IMR-90 (cell line): ENCODE measurements at regions not wholly inside any gene's neighbourhood (a gene's known extent, or its start where the extent isn't known, plus 50 kb on each side); places are given as distances from the start of the nearest gene placed in this dataset.
A peak's percentile ranks its signal among the peaks of the same experiment; 100 is the strongest.

ENCODE experiments used
- ATAC-seq: fragments of 200-7000 bp; cut with Tn5 transposase; 2 replicates; pipeline ENCODE4 v1.9.1; 2020; ENCODE audit warnings: low read depth, mild to moderate bottlenecking, moderate library complexity
- BruUV-seq: library from RNA; stranded (reverse); fragments of 400-500 nt; replicated peaks from 2 replicates; lab custom pipeline; 2021; lab: Mats Ljungman, UMichigan
- CTCF ChIA-PET: fragments of 300-600 bp; formaldehyde crosslinking; extraction: SDS; loops from one replicate; lab custom pipeline; 2021; ENCODE audit warnings: antibody characterized with exemption; lab: Yijun Ruan, JAX
- POLR2A ChIA-PET: fragments of 300-600 bp; sonication (Branson Sonifier 250); formaldehyde crosslinking; loops from one replicate; lab custom pipeline; 2022; ENCODE audit warnings: antibody characterized with exemption; ENCODE audit not compliant: unreplicated experiment; lab: Charles Lee
- DNase-seq: peaks from one replicate; pipeline ENCODE4 v3.0.0; 2013
- H2AFZ ChIP-seq: replicated peaks from 2 replicates; pipeline ENCODE3; 2013; ENCODE audit warnings: low read length, mild to moderate bottlenecking; ENCODE audit not compliant: poor library complexity
- H2AK5ac ChIP-seq: 2 replicates; pipeline ENCODE4 v1.6.1; 2013; ENCODE audit warnings: low read depth, low read length, inconsistent platforms
- H2AK9ac ChIP-seq: replicated peaks from 2 replicates; pipeline ENCODE3; 2013; ENCODE audit warnings: mild to moderate bottlenecking, low read depth, low read length, moderate library complexity; ENCODE audit not compliant: poor library complexity
- H2BK120ac ChIP-seq: 2 replicates; pipeline ENCODE4 v1.6.1; 2013; ENCODE audit warnings: low read depth, low read length, inconsistent platforms
- H2BK15ac ChIP-seq: 3 replicates; pipeline ENCODE4 v1.6.1; 2013; ENCODE audit warnings: low read depth, low read length, inconsistent platforms
- H2BK20ac ChIP-seq: 2 replicates; pipeline ENCODE4 v1.6.1; 2013; ENCODE audit warnings: low read depth, mild to moderate bottlenecking, inconsistent platforms, low read length, moderate library complexity
- H2BK5ac ChIP-seq: 2 replicates; pipeline ENCODE4 v1.6.1; 2013; ENCODE audit warnings: mild to moderate bottlenecking, low read depth, low read length, inconsistent platforms; ENCODE audit not compliant: poor library complexity, severe bottlenecking
- H3K14ac ChIP-seq: replicated peaks from 2 replicates; pipeline ENCODE4 v1.6.1; 2013; ENCODE audit warnings: low read depth, low read length, inconsistent platforms
- H3K18ac ChIP-seq: 2 replicates; pipeline ENCODE4 v1.6.1; 2013; ENCODE audit warnings: low read depth, low read length, control low read depth
- H3K23ac ChIP-seq: 2 replicates; pipeline ENCODE4 v1.6.1; 2013; ENCODE audit warnings: low read depth, low read length, inconsistent platforms
- H3K27ac ChIP-seq: 2 replicates; pipeline ENCODE4 v1.5.1; 2013; ENCODE audit warnings: mild to moderate bottlenecking, control low read depth, low read length; ENCODE audit not compliant: insufficient read depth
- H3K27me3 ChIP-seq: 2 replicates; pipeline ENCODE4 v1.6.1; 2013; ENCODE audit warnings: low read length; ENCODE audit not compliant: control insufficient read depth, insufficient read depth
- H3K36me3 ChIP-seq: 2 replicates; pipeline ENCODE4 v1.6.1; 2013; ENCODE audit warnings: low read length, mixed read lengths; ENCODE audit not compliant: control insufficient read depth, insufficient read depth
- H3K4ac ChIP-seq: 2 replicates; pipeline ENCODE4 v1.6.1; 2013; ENCODE audit warnings: low read depth, low read length, inconsistent platforms
- H3K4me1 ChIP-seq: 2 replicates; pipeline ENCODE4 v1.6.1; 2013; ENCODE audit warnings: low read length, mixed read lengths; ENCODE audit not compliant: control insufficient read depth, insufficient read depth
- H3K4me2 ChIP-seq: 2 replicates; pipeline ENCODE4 v1.6.1; 2013; ENCODE audit warnings: low read depth, mild to moderate bottlenecking, control low read depth, low read length, moderate library complexity
- H3K4me3 ChIP-seq: 2 replicates; pipeline ENCODE4 v1.5.1; 2013; ENCODE audit warnings: low read depth, mild to moderate bottlenecking, control low read depth, low read length, moderate library complexity; ENCODE audit not compliant: insufficient read depth
- H3K56ac ChIP-seq: 2 replicates; pipeline ENCODE4 v1.6.1; 2013; ENCODE audit warnings: low read length, inconsistent platforms; ENCODE audit not compliant: insufficient read depth; ENCODE audit errors: extremely low read depth
- H3K79me1 ChIP-seq, 2 experiments: 2 replicates each; pipeline ENCODE4 v1.6.1; 2013; ENCODE audit warnings: low read length in 2 of 2, inconsistent platforms in 1 of 2, low read depth in 1 of 2
- H3K9ac ChIP-seq: 2 replicates; pipeline ENCODE4 v1.6.1; 2013; ENCODE audit warnings: low read depth, low read length, control low read depth
- H3K9me1 ChIP-seq: 2 replicates; pipeline ENCODE4 v1.6.1; 2013; ENCODE audit warnings: low read length, inconsistent platforms; ENCODE audit not compliant: insufficient read depth
- H3K9me3 ChIP-seq: 2 replicates; pipeline ENCODE4 v1.6.1; 2013; ENCODE audit warnings: low read length; ENCODE audit not compliant: control insufficient read depth, insufficient read depth
- H4K20me1 ChIP-seq: 2 replicates; pipeline ENCODE4 v1.6.1; 2013; ENCODE audit warnings: low read length, inconsistent platforms; ENCODE audit not compliant: insufficient read depth
- H4K5ac ChIP-seq: 2 replicates; pipeline ENCODE4 v1.6.1; 2013; ENCODE audit warnings: mild to moderate bottlenecking, low read depth, low read length, control low read depth
- H4K8ac ChIP-seq, 2 experiments: 2 replicates each; pipeline ENCODE4 v1.6.1; 2013; ENCODE audit warnings: low read depth in 2 of 2, low read length in 2 of 2, control low read depth in 1 of 2, inconsistent platforms in 1 of 2
- H4K91ac ChIP-seq: 2 replicates; pipeline ENCODE4 v1.6.1; 2013; ENCODE audit warnings: low read depth, low read length, inconsistent platforms; ENCODE audit not compliant: insufficient read depth
- CEBPB ChIP-seq: IDR thresholded peaks from 2 replicates; pipeline ENCODE4 v1.6.1; 2012; ENCODE audit warnings: low read depth, low read length, improper control_type of control experiment
- WGBS, 2 experiments: methylation state at CpG; one replicate each; pipeline versions ENCODE4 v1.1.5 to v1.1.7; 2013; ENCODE audit warnings: missing lambda C conversion rate in 2 of 2; ENCODE audit not compliant: insufficient read length in 1 of 2; ENCODE audit errors: extremely low coverage in 2 of 2; 5-methylcytosine and 5-hydroxymethylcytosine counted together
- dilution Hi-C: fragments of 300-500 bp; cut with HindIII; formaldehyde crosslinking; loops from one replicate; pipeline ENCODE4 v1.14.3; 2018; ENCODE audit warnings: low sequenced_read_pairs; ENCODE audit not compliant: unreplicated experiment
- in situ Hi-C: fragments of 300-500 bp; cut with MboI; formaldehyde crosslinking; loops from 3 replicates; pipeline ENCODE4 v1.14.3; 2019; ENCODE audit warnings: low sequenced_read_pairs, inconsistent platforms, mixed read lengths
- intact Hi-C: fragments of 100-400 bp; cut with micrococcal nuclease; formaldehyde crosslinking; loops from 2 replicates; pipeline ENCODE4 v1.10.0; 2022
- TF ChIP-seq, protein P1 (sequence below): fragments of 150-350 bp; IDR thresholded peaks from 2 replicates; pipeline ENCODE4 v1.6.1; 2016; ENCODE audit warnings: low read depth, mild to moderate bottlenecking, low read length, moderate library complexity, borderline replicate concordance

DNA sequence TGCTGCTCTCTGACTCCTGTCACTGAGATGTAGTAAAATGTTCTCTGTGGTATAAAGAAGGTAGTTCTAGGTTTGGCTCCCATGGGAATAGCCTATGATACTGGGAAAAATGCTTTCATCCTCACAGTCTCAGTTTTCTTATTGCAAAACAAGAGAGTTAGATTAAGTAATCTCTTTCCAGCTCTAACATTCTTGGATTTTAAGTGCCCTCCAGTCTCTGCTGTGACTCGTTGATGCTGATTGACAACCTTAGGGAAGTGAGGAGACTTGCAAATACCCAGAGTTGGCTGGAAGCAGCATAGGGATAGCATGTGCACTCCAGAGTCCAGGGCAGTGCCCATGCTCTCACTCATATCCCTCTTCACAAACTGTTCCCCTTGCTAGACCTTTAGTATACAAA lies 534.9 kb downstream of the SLC4A3 start:
- no peak overlapping the region for H3K27ac ChIP-seq
- CTCF ChIA-PET = no interaction called here
- no peak overlapping the region for H3K14ac ChIP-seq
- in situ Hi-C loops = no loop called here
- intact Hi-C loops = no loop called here
- no peak overlapping the region for H3K56ac ChIP-seq
- no peaks in the 10 kb centered on the region for H3K4me1 ChIP-seq
- H3K9me1 ChIP-seq = no peaks in the 10 kb centered on the region; the same call in 1 of the 2 replicates
- H3K9ac ChIP-seq = no peak overlapping the region
- no peak overlapping the region for H2AFZ ChIP-seq
- POLR2A ChIA-PET = no interaction called here
- no CpG with 5 or more reads among the region's 1 CpG for WGBS, 2 experiments
- no peak overlapping the region for H3K4me3 ChIP-seq
- H2BK15ac ChIP-seq = no peak overlapping the region
- no peak overlapping the region for H3K18ac ChIP-seq
- H3K79me1 ChIP-seq = no peaks in the 10 kb centered on the region
- H4K20me1 ChIP-seq = no peaks in the 10 kb centered on the region
- no peak overlapping the region for H2BK20ac ChIP-seq
- no TSS peak for BruUV-seq
- no peak overlapping the region for H4K8ac ChIP-seq
- no peak overlapping the region for H2BK5ac ChIP-seq
- dilution Hi-C loops = no loop called here
- ATAC-seq (peak; percentile 66), DNase-seq (peak; percentile 45)
- H4K5ac ChIP-seq = no peak overlapping the region
- no peak overlapping the region for H2AK5ac ChIP-seq
- no peaks in the 10 kb centered on the region for H3K36me3 ChIP-seq
- no peak overlapping the region for H3K4me2 ChIP-seq
- no peak overlapping the region for H3K23ac ChIP-seq
- H4K91ac ChIP-seq = no peak overlapping the region
- no peaks in the 10 kb centered on the region for H3K27me3 ChIP-seq
- H3K4ac ChIP-seq = no peak overlapping the region
- H3K9me3 ChIP-seq = peaks cover 3% of the 10 kb centered on the region
- H2AK9ac ChIP-seq = no peak overlapping the region
- no peak overlapping the region for H2BK120ac ChIP-seq
- TF ChIP-seq, protein P1, sequence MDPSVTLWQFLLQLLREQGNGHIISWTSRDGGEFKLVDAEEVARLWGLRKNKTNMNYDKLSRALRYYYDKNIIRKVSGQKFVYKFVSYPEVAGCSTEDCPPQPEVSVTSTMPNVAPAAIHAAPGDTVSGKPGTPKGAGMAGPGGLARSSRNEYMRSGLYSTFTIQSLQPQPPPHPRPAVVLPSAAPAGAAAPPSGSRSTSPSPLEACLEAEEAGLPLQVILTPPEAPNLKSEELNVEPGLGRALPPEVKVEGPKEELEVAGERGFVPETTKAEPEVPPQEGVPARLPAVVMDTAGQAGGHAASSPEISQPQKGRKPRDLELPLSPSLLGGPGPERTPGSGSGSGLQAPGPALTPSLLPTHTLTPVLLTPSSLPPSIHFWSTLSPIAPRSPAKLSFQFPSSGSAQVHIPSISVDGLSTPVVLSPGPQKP = no peak
- TF ChIP-seq CEBPB = peak; percentile 69
